ENCODE measurements at regions not wholly inside any gene's neighbourhood (a gene's known extent, or its start where the extent isn't known, plus 50 kb on each side); places are given as distances from the start of the nearest gene placed in this dataset.

DNA sequence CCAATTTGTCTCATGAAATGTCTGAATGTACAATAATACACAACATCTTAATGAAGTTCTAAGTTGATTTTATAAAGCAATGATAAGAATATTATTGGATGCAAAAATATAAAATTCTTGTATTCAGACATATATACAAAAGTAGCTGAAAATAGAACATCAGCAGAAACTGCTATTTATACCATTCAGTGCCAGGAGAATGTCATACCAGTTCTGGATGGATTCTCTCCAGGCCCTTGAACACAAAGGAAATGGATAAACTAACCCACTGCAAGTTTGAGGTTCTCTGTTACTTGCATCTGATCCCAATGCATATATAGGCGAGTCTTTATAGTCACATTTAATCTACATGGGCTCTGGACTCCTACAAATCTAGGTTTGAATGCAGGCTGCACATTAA, 126.3 kb upstream of the KLF3 start:
- Histone ChIP-seq H3K27me3 (ENCODE audit: low read depth, low read length) (peaks cover 42% of the 10 kb centered on the region), H3K27ac (ENCODE audit: low read length) (no peak overlapping the region), H3K79me2 (ENCODE audit: low read length) (no peaks in the 10 kb centered on the region), H3K4me2 (ENCODE audit: low read length) (no peak overlapping the region), H3K9me3 (ENCODE audit: insufficient read depth, low read length) (no peaks in the 10 kb centered on the region), H2AFZ (ENCODE audit: low read depth, low read length) (no peak overlapping the region), H3K4me3 (ENCODE audit: low read length) (no peak overlapping the region), H3K36me3 (replicated peaks; ENCODE audit: low read depth, low read length) (no peaks in the 10 kb centered on the region), H3K4me1 (ENCODE audit: low read length) (no peaks in the 10 kb centered on the region), H4K20me1 (ENCODE audit: insufficient read depth, low read length) (no peaks in the 10 kb centered on the region), H3K9ac (ENCODE audit: low read length) (no peak overlapping the region)
- TF ChIP-seq, protein P1, sequence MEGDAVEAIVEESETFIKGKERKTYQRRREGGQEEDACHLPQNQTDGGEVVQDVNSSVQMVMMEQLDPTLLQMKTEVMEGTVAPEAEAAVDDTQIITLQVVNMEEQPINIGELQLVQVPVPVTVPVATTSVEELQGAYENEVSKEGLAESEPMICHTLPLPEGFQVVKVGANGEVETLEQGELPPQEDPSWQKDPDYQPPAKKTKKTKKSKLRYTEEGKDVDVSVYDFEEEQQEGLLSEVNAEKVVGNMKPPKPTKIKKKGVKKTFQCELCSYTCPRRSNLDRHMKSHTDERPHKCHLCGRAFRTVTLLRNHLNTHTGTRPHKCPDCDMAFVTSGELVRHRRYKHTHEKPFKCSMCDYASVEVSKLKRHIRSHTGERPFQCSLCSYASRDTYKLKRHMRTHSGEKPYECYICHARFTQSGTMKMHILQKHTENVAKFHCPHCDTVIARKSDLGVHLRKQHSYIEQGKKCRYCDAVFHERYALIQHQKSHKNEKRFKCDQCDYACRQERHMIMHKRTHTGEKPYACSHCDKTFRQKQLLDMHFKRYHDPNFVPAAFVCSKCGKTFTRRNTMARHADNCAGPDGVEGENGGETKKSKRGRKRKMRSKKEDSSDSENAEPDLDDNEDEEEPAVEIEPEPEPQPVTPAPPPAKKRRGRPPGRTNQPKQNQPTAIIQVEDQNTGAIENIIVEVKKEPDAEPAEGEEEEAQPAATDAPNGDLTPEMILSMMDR (IDR thresholded peaks at IDR 0.05; ENCODE audit: low read depth, low read length): no peak
- no peak for TF ChIP-seq EZH2phosphoT487 (IDR thresholded peaks at IDR 0.05; ENCODE audit: low read depth)

DNA sequence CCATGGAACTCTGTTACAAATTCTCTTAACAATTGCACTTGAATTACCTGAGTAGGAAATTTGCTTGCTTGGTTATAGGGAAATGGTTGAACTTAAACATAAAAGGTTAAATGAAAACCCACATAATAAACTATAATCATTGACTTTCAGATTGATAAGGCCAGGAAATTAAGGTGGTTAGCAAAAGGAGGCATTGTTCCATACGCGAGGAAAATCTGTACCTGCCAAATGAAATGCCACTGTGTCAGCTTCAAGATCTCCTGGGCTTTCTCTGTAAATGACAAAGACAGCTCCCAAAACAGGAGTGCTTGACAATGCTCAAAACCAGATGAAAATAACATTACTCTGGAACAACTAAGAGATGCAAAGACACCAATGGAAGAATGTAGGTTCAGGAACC, 125.5 kb upstream of the KLF3 start:
- Histone ChIP-seq H3K27ac (ENCODE audit: low read length) (no peak overlapping the region), H3K9ac (ENCODE audit: low read length) (no peak overlapping the region), H2AFZ (ENCODE audit: low read depth, low read length) (no peak overlapping the region), H3K9me3 (ENCODE audit: insufficient read depth, low read length) (no peaks in the 10 kb centered on the region), H3K79me2 (ENCODE audit: low read length) (no peaks in the 10 kb centered on the region), H3K27me3 (ENCODE audit: low read depth, low read length) (peaks cover 34% of the 10 kb centered on the region), H3K4me1 (ENCODE audit: low read length) (no peaks in the 10 kb centered on the region), H3K4me3 (ENCODE audit: low read length) (no peak overlapping the region), H3K4me2 (ENCODE audit: low read length) (no peak overlapping the region), H4K20me1 (ENCODE audit: insufficient read depth, low read length) (no peaks in the 10 kb centered on the region), H3K36me3 (replicated peaks; ENCODE audit: low read depth, low read length) (no peaks in the 10 kb centered on the region)
- TF ChIP-seq, protein P1 (IDR thresholded peaks at IDR 0.05; ENCODE audit: low read depth, low read length): no peak
- TF ChIP-seq EZH2phosphoT487 (IDR thresholded peaks at IDR 0.05; ENCODE audit: low read depth): no peak

DNA sequence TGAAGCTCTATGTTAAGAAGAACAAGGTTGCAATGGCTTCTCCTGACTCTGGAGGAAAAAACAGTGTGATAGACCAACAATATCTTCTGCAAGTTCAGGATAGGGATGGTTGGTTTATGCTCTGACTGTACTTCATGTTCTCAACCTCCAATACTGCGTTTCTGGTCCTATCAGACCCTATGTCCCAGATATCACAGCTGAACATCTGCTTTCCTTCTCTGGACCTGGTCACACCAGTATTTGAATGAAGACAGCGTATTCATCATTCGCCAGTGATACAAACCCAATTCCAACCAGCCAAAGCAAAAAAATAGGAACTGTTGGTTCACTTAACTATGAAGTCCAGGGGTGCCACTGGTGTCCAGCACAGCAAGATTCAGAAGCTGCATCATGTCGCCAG, 124.5 kb upstream of the KLF3 start:
- H3K27ac ChIP-seq (ENCODE audit: low read length): no peak overlapping the region

DNA sequence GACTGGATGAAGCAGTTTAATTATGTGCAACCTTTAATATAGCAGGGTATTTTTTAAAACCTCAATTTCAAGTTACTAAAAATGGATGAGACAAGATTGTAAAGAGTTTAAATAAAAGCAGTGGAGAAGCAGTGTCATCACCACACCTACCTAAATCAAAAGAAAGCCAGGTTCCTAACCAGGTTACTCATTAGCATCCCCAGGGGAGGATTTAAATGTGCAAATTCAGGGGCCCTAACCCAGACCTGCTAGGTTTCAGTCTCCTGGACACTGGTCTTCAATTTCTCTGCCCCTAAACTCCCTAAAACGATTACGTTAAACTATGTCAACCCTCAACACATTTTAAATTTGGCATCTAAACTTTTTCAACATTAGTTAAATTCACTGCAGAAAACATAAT, 116.9 kb upstream of the KLF3 start:
- no peaks in the 10 kb centered on the region for H3K4me1 ChIP-seq (ENCODE audit: low read length)
- no peaks in the 10 kb centered on the region for H3K79me2 ChIP-seq (ENCODE audit: low read length)
- peaks cover 26% of the 10 kb centered on the region; the same call in 1 of the 2 replicates for H3K27me3 ChIP-seq (ENCODE audit: low read depth, low read length)
- no peaks in the 10 kb centered on the region for H3K36me3 ChIP-seq (replicated peaks; ENCODE audit: low read depth, low read length)
- no peaks in the 10 kb centered on the region for H3K9me3 ChIP-seq (ENCODE audit: insufficient read depth, low read length)
- no peak overlapping the region for H3K27ac ChIP-seq (ENCODE audit: low read length)
- H2AFZ ChIP-seq (ENCODE audit: low read depth, low read length): no peak overlapping the region
- no peak overlapping the region for H3K9ac ChIP-seq (ENCODE audit: low read length)
- no peak overlapping the region for H3K4me3 ChIP-seq (ENCODE audit: low read length)
- H3K4me2 ChIP-seq (ENCODE audit: low read length): no peak overlapping the region
- no peak for TF ChIP-seq EZH2phosphoT487 (IDR thresholded peaks at IDR 0.05; ENCODE audit: low read depth)
- TF ChIP-seq, protein P1 (IDR thresholded peaks at IDR 0.05; ENCODE audit: low read depth, low read length): no peak
- H4K20me1 ChIP-seq (ENCODE audit: insufficient read depth, low read length): no peaks in the 10 kb centered on the region

More for the DNA sequence above, 124.5 kb upstream of the KLF3 start:
- TF ChIP-seq, protein P1 (IDR thresholded peaks at IDR 0.05; ENCODE audit: low read depth, low read length): no peak
- Histone ChIP-seq H3K4me2 (ENCODE audit: low read length) (no peak overlapping the region), H3K9ac (ENCODE audit: low read length) (no peak overlapping the region), H3K4me1 (ENCODE audit: low read length) (no peaks in the 10 kb centered on the region), H3K27me3 (ENCODE audit: low read depth, low read length) (peaks cover 26% of the 10 kb centered on the region), H2AFZ (ENCODE audit: low read depth, low read length) (no peak overlapping the region), H3K9me3 (ENCODE audit: insufficient read depth, low read length) (no peaks in the 10 kb centered on the region), H3K4me3 (ENCODE audit: low read length) (no peak overlapping the region), H4K20me1 (ENCODE audit: insufficient read depth, low read length) (no peaks in the 10 kb centered on the region), H3K79me2 (ENCODE audit: low read length) (no peaks in the 10 kb centered on the region), H3K36me3 (replicated peaks; ENCODE audit: low read depth, low read length) (no peaks in the 10 kb centered on the region)
